ENCODE measurements at regions not wholly inside any gene's neighbourhood (a gene's known extent, or its start where the extent isn't known, plus 50 kb on each side); places are given as distances from the start of the nearest gene placed in this dataset.
A peak's percentile ranks its signal among the peaks of the same experiment; 100 is the strongest.

GRCh38 chr2:217218269-217219163 is 358.7 kb upstream of the TNP1 start:
- no peak for TF ChIP-seq POLR2A (IDR thresholded peaks at IDR 0.05; ENCODE audit: low read length)
- TF ChIP-seq GATA1 (IDR thresholded peaks at IDR 0.05; ENCODE audit: low read depth, low read length), result peak; percentile 19
